ENCODE measurements at regions not wholly inside any gene's neighbourhood (a gene's known extent, or its start where the extent isn't known, plus 50 kb on each side); places are given as distances from the start of the nearest gene placed in this dataset.

- Histone ChIP-seq H3K27me3 (no peaks in the 10 kb centered on the region), H3K27ac (no peak overlapping the region), H3K4me3 (no peak overlapping the region), H3K36me3 (no peaks in the 10 kb centered on the region), H3K9me3 (no peaks in the 10 kb centered on the region), H3K4me1 (peaks cover 0 to 9% of the 10 kb centered on the region in 2 donors)
- TF ChIP-seq CTCF (IDR thresholded peaks at IDR 0.05): no peak
- TF ChIP-seq POLR2A (IDR thresholded peaks at IDR 0.05): no peak
- intact Hi-C loops (cut with DNase I; ENCODE audit: low total_unique reads): no loop called here
- no peak for DNase-seq
These were observed 73.4 kb downstream of the NTMT2 start for GRCh38 chr1:170219163-170219562.

- peak overlapping the region; percentile 59 to 65 for H3K27ac ChIP-seq
- no peaks in the 10 kb centered on the region for H3K9me3 ChIP-seq
- H3K27me3 ChIP-seq: no peaks in the 10 kb centered on the region
- no peak overlapping the region for H3K4me3 ChIP-seq
- TF ChIP-seq POLR2A (IDR thresholded peaks at IDR 0.05) (no peak), CTCF (IDR thresholded peaks at IDR 0.05) (no peak)
- no peaks in the 10 kb centered on the region for H3K36me3 ChIP-seq
- DNase-seq: peak; percentile 32 to 76
- intact Hi-C loops (cut with DNase I; ENCODE audit: low total_unique reads): no loop called here
- H3K4me1 ChIP-seq: peaks cover 0 to 9% of the 10 kb centered on the region in 2 donors
These were observed 75.3 kb downstream of the NTMT2 start for GRCh38 chr1:170221031-170221430.

- intact Hi-C loops (cut with DNase I; ENCODE audit: low total_unique reads): no loop called here
- no peak for DNase-seq
- Histone ChIP-seq H3K27me3 (no peaks in the 10 kb centered on the region), H3K9me3 (no peaks in the 10 kb centered on the region), H3K36me3 (no peaks in the 10 kb centered on the region), H3K4me3 (no peak overlapping the region), H3K4me1 (peaks cover 0 to 9% of the 10 kb centered on the region in 2 donors), H3K27ac (peak overlapping the region; percentile 59 to 65)
- TF ChIP-seq POLR2A (IDR thresholded peaks at IDR 0.05): no peak
- TF ChIP-seq CTCF (IDR thresholded peaks at IDR 0.05): no peak
These were observed 75.7 kb downstream of the NTMT2 start for GRCh38 chr1:170221495-170221894.

GRCh38 chr1:170224469-170224868 is 78.7 kb downstream of the NTMT2 start:
- H3K9me3 ChIP-seq: no peaks in the 10 kb centered on the region
- H3K36me3 ChIP-seq: no peaks in the 10 kb centered on the region
- H3K4me1 ChIP-seq: peaks cover 0 to 9% of the 10 kb centered on the region in 2 donors
- intact Hi-C loops (cut with DNase I; ENCODE audit: low total_unique reads): no loop called here
- no peak overlapping the region for H3K4me3 ChIP-seq
- no peaks in the 10 kb centered on the region for H3K27me3 ChIP-seq
- TF ChIP-seq POLR2A (IDR thresholded peaks at IDR 0.05): no peak
- no peak for TF ChIP-seq CTCF (IDR thresholded peaks at IDR 0.05)
- no peak for DNase-seq
- H3K27ac ChIP-seq: no peak overlapping the region

- TF ChIP-seq CTCF (IDR thresholded peaks at IDR 0.05) (no peak), POLR2A (IDR thresholded peaks at IDR 0.05) (no peak)
- H3K4me3 ChIP-seq: no peak overlapping the region
- peaks cover 0 to 5% of the 10 kb centered on the region in 2 donors for H3K4me1 ChIP-seq
- DNase-seq: no peak
- H3K27ac ChIP-seq: peak overlapping the region; percentile 42 to 60
- H3K27me3 ChIP-seq: no peaks in the 10 kb centered on the region
- no peaks in the 10 kb centered on the region for H3K9me3 ChIP-seq
- no peaks in the 10 kb centered on the region for H3K36me3 ChIP-seq
- intact Hi-C loops (cut with DNase I; ENCODE audit: low total_unique reads): no loop called here
These were observed 80.2 kb downstream of the NTMT2 start for GRCh38 chr1:170225781-170226530.
